T47D (cell line): ENCODE measurements at regions not wholly inside any gene's neighbourhood (a gene's known extent, or its start where the extent isn't known, plus 50 kb on each side); places are given as distances from the start of the nearest gene placed in this dataset.
"Not testable (repeated sequence)": the region's sequence is repeated elsewhere in the genome, so short reads cannot be mapped to it uniquely, and the experiment has no call there.

ENCODE experiments used
- DNase-seq, 2 experiments: peaks; one replicate each; pipeline versions ENCODE4 v3.0.0 to v3.0.0-alpha.2; 2011 to 2012; ENCODE audit warnings: low read depth in 1 of 2, low spot score in 1 of 2
- JUND ChIP-seq: IDR thresholded peaks from 2 replicates; pipeline ENCODE4 v1.6.1; 2012; ENCODE audit warnings: low read depth
- in situ Hi-C: cut with HindIII; loops from 2 replicates; pipeline ENCODE4 v1.10.0; 2016; ENCODE audit warnings: low sequenced_read_pairs, low pct_unique_long_range_greater_than_20kb

GRCh38 chr20:55103188-55103587, 627.8 kb downstream of the DOK5 start:
- no peak for TF ChIP-seq JUND
- in situ Hi-C loops = no loop called here
- DNase-seq = no peak

GRCh38 chr20:55099251-55099650, 623.9 kb downstream of the DOK5 start:
- TF ChIP-seq JUND = no peak
- in situ Hi-C loops = no loop called here
- DNase-seq = no peak

GRCh38 chr20:55097621-55098020, 622.2 kb downstream of the DOK5 start:
- no peak for TF ChIP-seq JUND
- no peak for DNase-seq
- in situ Hi-C loops = no loop called here

GRCh38 chr20:55095745-55096400, 620.5 kb downstream of the DOK5 start:
- no peak for DNase-seq
- in situ Hi-C loops = no loop called here
- no peak for TF ChIP-seq JUND

- DNase-seq = no peak
- in situ Hi-C loops = no loop called here
- TF ChIP-seq JUND = no peak
These were observed 619.0 kb downstream of the DOK5 start for GRCh38 chr20:55094353-55094861.

GRCh38 chr20:55090286-55090685, 614.9 kb downstream of the DOK5 start:
- TF ChIP-seq JUND = no peak
- DNase-seq = no peak
- in situ Hi-C loops = no loop called here

- in situ Hi-C loops = no loop called here
- DNase-seq = no peak
- TF ChIP-seq JUND = no peak
These were observed 611.0 kb downstream of the DOK5 start for GRCh38 chr20:55086421-55086820.

GRCh38 chr20:55079917-55080316, 604.5 kb downstream of the DOK5 start:
- in situ Hi-C loops = no loop called here
- no peak for TF ChIP-seq JUND
- no peak for DNase-seq

GRCh38 chr20:55074266-55074840, 599.0 kb downstream of the DOK5 start:
- in situ Hi-C loops, DNase-seq: not testable (repeated sequence)

GRCh38 chr20:55070001-55070400, 594.6 kb downstream of the DOK5 start:
- no peak for TF ChIP-seq JUND
- no peak for DNase-seq
- in situ Hi-C loops = no loop called here

GRCh38 chr20:55067158-55067825, 591.9 kb downstream of the DOK5 start:
- no peak for TF ChIP-seq JUND
- in situ Hi-C loops = no loop called here
- DNase-seq = no peak

GRCh38 chr20:55058938-55059337, 583.5 kb downstream of the DOK5 start:
- DNase-seq = no peak
- TF ChIP-seq JUND = no peak
- in situ Hi-C loops = no loop called here

GRCh38 chr20:55057779-55058415, 582.5 kb downstream of the DOK5 start:
- in situ Hi-C loops = no loop called here
- no peak for TF ChIP-seq JUND
- peak in 1 of 2 experiments; percentile 15 for DNase-seq
